HepG2 (cell line): ENCODE measurements at regions not wholly inside any gene's neighbourhood (a gene's known extent, or its start where the extent isn't known, plus 50 kb on each side); places are given as distances from the start of the nearest gene placed in this dataset.

ENCODE experiments used
- ATAC-seq: fragments of 200-7000 bp; cut with Tn5 transposase; 3 replicates; pipeline ENCODE4 v1.9.1; 2020; ENCODE audit warnings: mild to moderate bottlenecking, moderate library complexity
- BruUV-seq: library from RNA; stranded (reverse); fragments of 400-500 nt; replicated peaks from 2 replicates; lab custom pipeline; 2021; lab: Mats Ljungman, UMichigan
- CTCF ChIA-PET: fragments of 300-600 bp; formaldehyde crosslinking; extraction: SDS; loops from one replicate; lab custom pipeline; 2021; ENCODE audit warnings: low total read pairs, inconsistent platforms, low intra/inter-chr PET ratio; lab: Yijun Ruan, JAX
- POLR2A ChIA-PET: fragments of 350-600 bp; sonication (Branson Sonifier 250); formaldehyde crosslinking; loops from one replicate; lab custom pipeline; 2020; ENCODE audit warnings: antibody characterized with exemption, inconsistent platforms; lab: Yijun Ruan, JAX
- DNase-seq: peaks from one replicate; pipeline ENCODE4 v3.0.0-alpha.2; 2015; ENCODE audit warnings: low spot score
- FAIRE-seq: peaks from 3 replicates; lab custom pipeline; 2011; peaks lifted over from hg19 to GRCh38; lab: Jason Lieb, UNC
- H2AFZ ChIP-seq: one replicate; pipeline ENCODE4 v1.6.1; 2011; ENCODE audit warnings: low read length, inconsistent platforms
- H3K27ac ChIP-seq: fragments of 300-600 bp; 3 replicates; pipeline ENCODE4 v1.8.0; 2011; ENCODE audit warnings: mixed run types, mild to moderate bottlenecking, mixed read lengths, low read length, inconsistent platforms; ENCODE audit not compliant: insufficient read depth; ENCODE audit errors: extremely low read length
- H3K27me3 ChIP-seq, 2 experiments: fragments of 200-600 bp in 1 of 2; 2 replicates in 1 of 2; 3 replicates in 1 of 2; pipeline versions ENCODE4 v1.6.0 to v1.8.0; 2011; ENCODE audit warnings: low read length in 2 of 2, mild to moderate bottlenecking in 2 of 2, moderate library complexity in 2 of 2, inconsistent platforms in 1 of 2; ENCODE audit not compliant: insufficient read depth in 2 of 2, control insufficient read depth in 1 of 2
- H3K36me3 ChIP-seq, 2 experiments: fragments of 200-600 bp in 1 of 2; replicated peaks in 1 of 2; 2 replicates in 1 of 2; 3 replicates in 1 of 2; pipeline versions ENCODE4 v1.5.1 to v1.8.0; 2011; ENCODE audit warnings: low read length in 2 of 2, inconsistent platforms in 1 of 2; ENCODE audit not compliant: insufficient read depth in 2 of 2, control insufficient read depth in 1 of 2
- H3K4me1 ChIP-seq: 2 replicates; pipeline ENCODE4 v1.5.1; 2012; ENCODE audit warnings: low read length, inconsistent platforms; ENCODE audit not compliant: insufficient read depth
- H3K4me2 ChIP-seq: 2 replicates; pipeline ENCODE4 v1.6.0; 2011; ENCODE audit warnings: low read depth, low read length, inconsistent platforms
- H3K4me3 ChIP-seq, 3 experiments: fragments of 200-600 bp in 1 of 3; sonication (generic), shearing (Covaris generic) in 1 of 3; replicated peaks in 1 of 3; 2 replicates each; pipeline ENCODE4 v1.5.1; 2011 to 2016; ENCODE audit warnings: low read length in 3 of 3, inconsistent platforms in 2 of 3, low read depth in 2 of 3, mild to moderate bottlenecking in 2 of 3, control low read depth in 1 of 3, mixed read lengths in 1 of 3; ENCODE audit not compliant: insufficient read depth in 1 of 3
- H3K79me2 ChIP-seq: one replicate; pipeline ENCODE4 v1.6.1; 2011; ENCODE audit warnings: low read length, inconsistent platforms; ENCODE audit not compliant: insufficient read depth
- H3K9ac ChIP-seq: 2 replicates; pipeline ENCODE4 v1.6.0; 2011; ENCODE audit warnings: mild to moderate bottlenecking, low read depth, low read length, inconsistent platforms; ENCODE audit not compliant: insufficient read depth
- H3K9me3 ChIP-seq: 2 replicates; pipeline ENCODE4 v1.5.1; 2012; ENCODE audit warnings: mild to moderate bottlenecking, low read length
- H4K20me1 ChIP-seq: 2 replicates; pipeline ENCODE4 v1.6.0; 2011; ENCODE audit warnings: inconsistent platforms, mild to moderate bottlenecking, low read length, moderate library complexity; ENCODE audit not compliant: insufficient read depth
- ARNT ChIP-seq: fragments of 450-650 bp; IDR thresholded peaks from 2 replicates; pipeline ENCODE4 v1.6.1; 2017
- ESRRA ChIP-seq: sonication (generic); formaldehyde crosslinking; IDR thresholded peaks from 2 replicates; pipeline ENCODE4 v1.5.1; 2020; ENCODE audit warnings: mild to moderate bottlenecking, low read depth, missing genetic modification reagents
- IKZF1 ChIP-seq: fragments of 450-650 bp; IDR thresholded peaks from 2 replicates; pipeline ENCODE4 v1.7.1; 2016
- MBNL3 ChIP-seq: fragments of 250-450 bp; sonication (Bioruptor Pico); conservative IDR thresholded peaks from 2 replicates; pipeline ENCODE4 v1.8.0; 2022; ENCODE audit warnings: mild to moderate bottlenecking, inconsistent platforms
- NRL ChIP-seq: sonication (generic); formaldehyde crosslinking; IDR thresholded peaks from 2 replicates; pipeline ENCODE4 v1.5.0; 2020; ENCODE audit warnings: missing genetic modification reagents, mild to moderate bottlenecking, moderate library complexity, borderline replicate concordance
- RBM39 ChIP-seq: fragments of 200-400 bp; formaldehyde crosslinking; IDR thresholded peaks from one replicate; pipeline ENCODE4 v1.6.1; 2018; ENCODE audit warnings: antibody characterized with exemption, mild to moderate bottlenecking, low read depth, low read length; ENCODE audit not compliant: poor library complexity, severe bottlenecking
- SMAD3 ChIP-seq: sonication (generic); formaldehyde crosslinking; IDR thresholded peaks from 2 replicates; pipeline ENCODE4 v1.4.0; 2020; ENCODE audit warnings: missing genetic modification reagents
- TAF1 ChIP-seq: sonication (generic); formaldehyde crosslinking; IDR thresholded peaks from 2 replicates; pipeline ENCODE4 v1.4.0; 2020; ENCODE audit warnings: missing genetic modification reagents
- XBP1 ChIP-seq: sonication (generic); formaldehyde crosslinking; IDR thresholded peaks from 2 replicates; pipeline ENCODE4 v1.5.0; 2020; ENCODE audit warnings: missing genetic modification reagents
- ZFP36L2 ChIP-seq: sonication (generic); formaldehyde crosslinking; IDR thresholded peaks from 2 replicates; pipeline ENCODE4 v1.4.0; 2020; ENCODE audit warnings: missing genetic modification reagents
- ZMYM3 ChIP-seq: sonication (generic); formaldehyde crosslinking; IDR thresholded peaks from 2 replicates; pipeline ENCODE4 v1.5.1; 2020; ENCODE audit warnings: mild to moderate bottlenecking, missing genetic modification reagents
- ZNF343 ChIP-seq: sonication (generic); formaldehyde crosslinking; IDR thresholded peaks from 2 replicates; pipeline ENCODE4 v1.4.0; 2020; ENCODE audit warnings: mild to moderate bottlenecking, missing genetic modification reagents
- ZNF550 ChIP-seq: sonication (generic); formaldehyde crosslinking; IDR thresholded peaks from 2 replicates; pipeline ENCODE4 v1.4.0; 2020; ENCODE audit warnings: mild to moderate bottlenecking, missing genetic modification reagents, borderline replicate concordance
- ZNF558 ChIP-seq: sonication (generic); formaldehyde crosslinking; IDR thresholded peaks from 2 replicates; pipeline ENCODE4 v1.9.0; 2022; ENCODE audit warnings: mild to moderate bottlenecking, missing genetic modification reagents, borderline replicate concordance
- ZNF777 ChIP-seq: sonication (generic); formaldehyde crosslinking; IDR thresholded peaks from 2 replicates; pipeline ENCODE4 v1.4.0; 2020; ENCODE audit warnings: missing genetic modification reagents
- ZSCAN25 ChIP-seq: sonication (generic); formaldehyde crosslinking; IDR thresholded peaks from 2 replicates; pipeline ENCODE4 v1.8.0; 2022; ENCODE audit warnings: mild to moderate bottlenecking, missing genetic modification reagents
- whole genome bisulfite sequencing: methylation state at CpG from one replicate; pipeline ENCODE4 v1.1.6; 2017; ENCODE audit warnings: low lambda C conversion rate; 5-methylcytosine and 5-hydroxymethylcytosine counted together
- in situ Hi-C: cut with HindIII; loops from 2 replicates; pipeline ENCODE4 v1.10.0; 2017; ENCODE audit warnings: low pct_unique_long_range_greater_than_20kb; ENCODE audit not compliant: extremely low pct_ligation_motif_present
- intact Hi-C: fragments of 100-400 bp; cut with micrococcal nuclease; formaldehyde crosslinking; loops from one replicate; pipeline ENCODE4 v1.10.0; 2022; ENCODE audit not compliant: unreplicated experiment
- TF ChIP-seq, protein P1 (sequence below), 2 experiments: IDR thresholded peaks; 2 replicates each; pipeline ENCODE4 v1.6.1; 2011 to 2012; ENCODE audit warnings: low read length in 2 of 2, borderline replicate concordance in 1 of 2, low read depth in 1 of 2, mild to moderate bottlenecking in 1 of 2, moderate library complexity in 1 of 2
- TF ChIP-seq, protein P2 (sequence below): sonication (generic); formaldehyde crosslinking; IDR thresholded peaks from 2 replicates; pipeline ENCODE4 v1.8.1; 2023; ENCODE audit warnings: missing genetic modification reagents, inconsistent platforms, borderline replicate concordance
- TF ChIP-seq, protein P3 (sequence below), 2 experiments: sonication (generic) in 1 of 2; formaldehyde crosslinking in 1 of 2; IDR thresholded peaks; 2 replicates each; pipeline versions ENCODE4 v1.4.0 to v1.6.1; 2018 to 2020; ENCODE audit warnings: missing genetic modification reagents in 2 of 2, borderline replicate concordance in 1 of 2, low read depth in 1 of 2, mild to moderate bottlenecking in 1 of 2, missing biosample characterization in 1 of 2

DNA sequence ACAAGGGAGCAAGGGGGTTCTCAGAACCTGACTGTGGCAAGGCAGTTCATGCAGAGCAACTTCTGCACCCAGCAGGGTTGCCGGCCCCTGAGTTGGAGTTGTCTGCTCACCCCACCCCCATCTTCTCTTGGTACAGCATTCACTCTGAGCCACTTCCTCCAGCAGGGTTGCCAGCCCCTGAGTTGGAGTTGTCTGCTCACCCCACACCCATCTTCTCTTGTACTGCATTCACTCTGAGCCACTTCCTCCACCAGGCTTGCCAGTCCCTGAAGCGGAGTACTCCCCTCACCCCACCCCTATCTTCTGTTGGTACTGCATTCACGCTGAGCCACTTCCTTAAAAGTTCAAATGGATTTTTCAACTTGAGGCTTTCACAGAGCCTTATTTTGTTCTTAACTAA lies 79.7 kb upstream of the SYNDIG1 start:
- in situ Hi-C loops: no loop called here

DNA sequence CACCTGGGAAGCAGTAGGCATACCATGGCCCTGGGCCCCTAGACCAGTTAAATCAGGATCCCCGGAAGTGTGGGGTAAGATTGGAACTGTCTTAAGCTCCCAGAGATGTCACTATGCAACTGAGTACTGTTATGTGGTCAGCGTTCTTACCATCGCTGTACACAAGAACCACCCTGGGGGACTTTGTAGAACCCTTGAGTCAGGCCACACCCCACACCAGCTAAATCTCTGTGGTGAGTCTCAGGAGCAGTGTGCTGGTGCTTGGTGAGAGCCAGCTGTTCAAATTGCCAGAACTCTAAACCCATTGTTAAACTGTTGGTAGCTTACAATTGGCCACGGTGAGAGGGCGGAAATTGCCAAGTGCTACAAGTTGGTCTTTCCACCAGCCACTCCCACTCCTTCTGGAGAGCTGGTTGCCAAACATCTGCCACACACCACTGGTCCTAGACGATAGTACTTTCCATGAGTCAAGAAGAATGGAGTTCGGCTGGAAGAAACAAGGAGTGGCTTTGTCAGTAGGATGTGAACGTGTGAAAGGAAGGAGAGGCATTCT lies 80.5 kb upstream of the SYNDIG1 start:
- ChIA-PET CTCF (no interaction called here), POLR2A (no interaction called here)
- no peak overlapping the region for H3K4me2 ChIP-seq
- intact Hi-C loops: no loop called here
- H3K27ac ChIP-seq: no peak overlapping the region
- no peaks in the 10 kb centered on the region for H3K4me1 ChIP-seq
- H4K20me1 ChIP-seq: no peaks in the 10 kb centered on the region
- BruUV-seq: no TSS peak
- ATAC-seq (no peak), DNase-seq (no peak), FAIRE-seq (no peak)
- 27% methylated on average over 8 of the region's 8 CpGs for WGBS
- H3K36me3 ChIP-seq: no peaks in the 10 kb centered on the region
- no peaks in the 10 kb centered on the region for H3K79me2 ChIP-seq
- in situ Hi-C loops: no loop called here
- H3K9ac ChIP-seq: no peak overlapping the region
- H3K9me3 ChIP-seq: no peaks in the 10 kb centered on the region
- H3K27me3 ChIP-seq: no peaks in the 10 kb centered on the region
- H2AFZ ChIP-seq: no peak overlapping the region
- H3K4me3 ChIP-seq: no peak overlapping the region
- no peak for TF ChIP-seq ARNT
- TF ChIP-seq, protein P1, sequence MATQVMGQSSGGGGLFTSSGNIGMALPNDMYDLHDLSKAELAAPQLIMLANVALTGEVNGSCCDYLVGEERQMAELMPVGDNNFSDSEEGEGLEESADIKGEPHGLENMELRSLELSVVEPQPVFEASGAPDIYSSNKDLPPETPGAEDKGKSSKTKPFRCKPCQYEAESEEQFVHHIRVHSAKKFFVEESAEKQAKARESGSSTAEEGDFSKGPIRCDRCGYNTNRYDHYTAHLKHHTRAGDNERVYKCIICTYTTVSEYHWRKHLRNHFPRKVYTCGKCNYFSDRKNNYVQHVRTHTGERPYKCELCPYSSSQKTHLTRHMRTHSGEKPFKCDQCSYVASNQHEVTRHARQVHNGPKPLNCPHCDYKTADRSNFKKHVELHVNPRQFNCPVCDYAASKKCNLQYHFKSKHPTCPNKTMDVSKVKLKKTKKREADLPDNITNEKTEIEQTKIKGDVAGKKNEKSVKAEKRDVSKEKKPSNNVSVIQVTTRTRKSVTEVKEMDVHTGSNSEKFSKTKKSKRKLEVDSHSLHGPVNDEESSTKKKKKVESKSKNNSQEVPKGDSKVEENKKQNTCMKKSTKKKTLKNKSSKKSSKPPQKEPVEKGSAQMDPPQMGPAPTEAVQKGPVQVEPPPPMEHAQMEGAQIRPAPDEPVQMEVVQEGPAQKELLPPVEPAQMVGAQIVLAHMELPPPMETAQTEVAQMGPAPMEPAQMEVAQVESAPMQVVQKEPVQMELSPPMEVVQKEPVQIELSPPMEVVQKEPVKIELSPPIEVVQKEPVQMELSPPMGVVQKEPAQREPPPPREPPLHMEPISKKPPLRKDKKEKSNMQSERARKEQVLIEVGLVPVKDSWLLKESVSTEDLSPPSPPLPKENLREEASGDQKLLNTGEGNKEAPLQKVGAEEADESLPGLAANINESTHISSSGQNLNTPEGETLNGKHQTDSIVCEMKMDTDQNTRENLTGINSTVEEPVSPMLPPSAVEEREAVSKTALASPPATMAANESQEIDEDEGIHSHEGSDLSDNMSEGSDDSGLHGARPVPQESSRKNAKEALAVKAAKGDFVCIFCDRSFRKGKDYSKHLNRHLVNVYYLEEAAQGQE (IDR thresholded peaks at IDR 0.05; ENCODE audit: borderline replicate concordance in 1 of 2, low read depth in 1 of 2, low read length in 2 of 2): no peak
- TF ChIP-seq, protein P2, sequence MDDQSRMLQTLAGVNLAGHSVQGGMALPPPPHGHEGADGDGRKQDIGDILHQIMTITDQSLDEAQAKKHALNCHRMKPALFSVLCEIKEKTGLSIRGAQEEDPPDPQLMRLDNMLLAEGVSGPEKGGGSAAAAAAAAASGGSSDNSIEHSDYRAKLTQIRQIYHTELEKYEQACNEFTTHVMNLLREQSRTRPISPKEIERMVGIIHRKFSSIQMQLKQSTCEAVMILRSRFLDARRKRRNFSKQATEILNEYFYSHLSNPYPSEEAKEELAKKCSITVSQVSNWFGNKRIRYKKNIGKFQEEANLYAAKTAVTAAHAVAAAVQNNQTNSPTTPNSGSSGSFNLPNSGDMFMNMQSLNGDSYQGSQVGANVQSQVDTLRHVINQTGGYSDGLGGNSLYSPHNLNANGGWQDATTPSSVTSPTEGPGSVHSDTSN (CRISPR knock-in tag): no peak
- TF ChIP-seq ZFP36L2 (CRISPR knock-in tag): no peak
- no peak for TF ChIP-seq XBP1 (CRISPR knock-in tag)
- no peak for TF ChIP-seq ZNF343

More for the DNA sequence above, 79.7 kb upstream of the SYNDIG1 start:
- intact Hi-C loops: no loop called here
- no TSS peak for BruUV-seq
- Histone ChIP-seq H3K27ac (no peak overlapping the region), H3K4me3 (no peak overlapping the region), H3K9me3 (no peaks in the 10 kb centered on the region), H2AFZ (no peak overlapping the region), H3K9ac (no peak overlapping the region), H3K4me2 (no peak overlapping the region), H3K4me1 (no peaks in the 10 kb centered on the region), H4K20me1 (no peaks in the 10 kb centered on the region), H3K79me2 (no peaks in the 10 kb centered on the region), H3K36me3 (no peaks in the 10 kb centered on the region), H3K27me3 (no peaks in the 10 kb centered on the region)
- FAIRE-seq (no peak), ATAC-seq (no peak), DNase-seq (no peak)
- CTCF ChIA-PET: no interaction called here
- POLR2A ChIA-PET: no interaction called here
- WGBS: 20% methylated on average over 3 of the region's 3 CpGs
- no peak for TF ChIP-seq NRL (CRISPR knock-in tag)
- TF ChIP-seq, protein P3, sequence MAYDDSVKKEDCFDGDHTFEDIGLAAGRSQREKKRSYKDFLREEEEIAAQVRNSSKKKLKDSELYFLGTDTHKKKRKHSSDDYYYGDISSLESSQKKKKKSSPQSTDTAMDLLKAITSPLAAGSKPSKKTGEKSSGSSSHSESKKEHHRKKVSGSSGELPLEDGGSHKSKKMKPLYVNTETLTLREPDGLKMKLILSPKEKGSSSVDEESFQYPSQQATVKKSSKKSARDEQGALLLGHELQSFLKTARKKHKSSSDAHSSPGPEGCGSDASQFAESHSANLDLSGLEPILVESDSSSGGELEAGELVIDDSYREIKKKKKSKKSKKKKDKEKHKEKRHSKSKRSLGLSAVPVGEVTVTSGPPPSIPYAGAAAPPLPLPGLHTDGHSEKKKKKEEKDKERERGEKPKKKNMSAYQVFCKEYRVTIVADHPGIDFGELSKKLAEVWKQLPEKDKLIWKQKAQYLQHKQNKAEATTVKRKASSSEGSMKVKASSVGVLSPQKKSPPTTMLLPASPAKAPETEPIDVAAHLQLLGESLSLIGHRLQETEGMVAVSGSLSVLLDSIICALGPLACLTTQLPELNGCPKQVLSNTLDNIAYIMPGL (CRISPR knock-in tag; IDR thresholded peaks at IDR 0.05; ENCODE audit: borderline replicate concordance in 1 of 2, low read depth in 1 of 2): no peak
- no peak for TF ChIP-seq ESRRA (CRISPR knock-in tag)
- no peak for TF ChIP-seq ZMYM3 (CRISPR knock-in tag)
- TF ChIP-seq ZNF558 (CRISPR knock-in tag): no peak
- TF ChIP-seq SMAD3: no peak
- no peak for TF ChIP-seq IKZF1
- no peak for TF ChIP-seq ZSCAN25 (CRISPR knock-in tag)
- TF ChIP-seq MBNL3 (CRISPR knock-in tag): no peak
- TF ChIP-seq TAF1 (CRISPR knock-in tag): no peak
- no peak for TF ChIP-seq ZNF550 (CRISPR knock-in tag)
- TF ChIP-seq RBM39: no peak
- TF ChIP-seq ZNF777 (CRISPR knock-in tag): no peak
